HEK293 (cell line): ENCODE measurements at regions not wholly inside any gene's neighbourhood (a gene's known extent, or its start where the extent isn't known, plus 50 kb on each side); places are given as distances from the start of the nearest gene placed in this dataset.

Experiments used
- CTCF ChIA-PET: fragments of 350-600 bp; formaldehyde crosslinking; extraction: SDS; loops from one replicate; lab custom pipeline; 2021; ENCODE audit warnings: antibody characterized with exemption; lab: Yijun Ruan, JAX
- POLR2A ChIA-PET: fragments of 300-600 bp; formaldehyde crosslinking; extraction: SDS; loops from one replicate; lab custom pipeline; 2020; ENCODE audit warnings: antibody characterized with exemption, inconsistent platforms; lab: Yijun Ruan, JAX
- H3K27ac ChIP-seq: fragments of 200-500 bp; sonication (Bioruptor generic); 2 replicates; pipeline ENCODE4 v1.5.1; 2014; ENCODE audit warnings: low read depth, low read length, control low read depth, inconsistent platforms; ENCODE audit errors: extremely low read depth
- H3K36me3 ChIP-seq, 2 experiments: fragments of 200-500 bp in 1 of 2; sonication (Bioruptor generic) in 1 of 2; 1 replicate in 1 of 2; 2 replicates in 1 of 2; pipeline ENCODE4 v1.5.1; 2014 to 2017; ENCODE audit warnings: inconsistent platforms in 2 of 2, low read length in 2 of 2; ENCODE audit not compliant: control insufficient read depth in 2 of 2, insufficient read depth in 1 of 2
- H3K4me1 ChIP-seq: fragments of 200-500 bp; sonication (Bioruptor generic); 2 replicates; pipeline ENCODE4 v1.5.1; 2014; ENCODE audit warnings: mild to moderate bottlenecking, low read length, inconsistent platforms; ENCODE audit not compliant: control insufficient read depth, insufficient read depth
- H3K4me3 ChIP-seq: 2 replicates; pipeline ENCODE4 v1.5.1; 2011; ENCODE audit warnings: low read depth, mild to moderate bottlenecking, control low read depth, low read length, moderate library complexity
- H3K9me3 ChIP-seq: fragments of 200-500 bp; sonication (Bioruptor generic); 2 replicates; pipeline ENCODE4 v1.5.1; 2014; ENCODE audit warnings: low read depth, low read length, inconsistent platforms; ENCODE audit not compliant: control insufficient read depth, insufficient read depth
- BCL11A ChIP-seq: fragments of 450-650 bp; formaldehyde crosslinking; IDR thresholded peaks from 2 replicates; pipeline ENCODE4 v1.5.1; 2016; ENCODE audit warnings: low read depth, missing biosample characterization, missing genetic modification characterization
- FEZF1 ChIP-seq: fragments of 450-650 bp; formaldehyde crosslinking; IDR thresholded peaks from 2 replicates; pipeline ENCODE4 v1.5.1; 2016; ENCODE audit warnings: missing biosample characterization, missing genetic modification characterization
- GLIS1 ChIP-seq: fragments of 450-650 bp; formaldehyde crosslinking; IDR thresholded peaks from 2 replicates; pipeline ENCODE4 v1.5.1; 2016; ENCODE audit warnings: missing biosample characterization, missing genetic modification characterization
- GLIS2 ChIP-seq: fragments of 450-650 bp; formaldehyde crosslinking; IDR thresholded peaks from 2 replicates; pipeline ENCODE4 v1.5.1; 2016; ENCODE audit warnings: missing biosample characterization, missing genetic modification characterization
- SP7 ChIP-seq: fragments of 450-650 bp; formaldehyde crosslinking; IDR thresholded peaks from 2 replicates; pipeline ENCODE4 v1.5.1; 2016; ENCODE audit warnings: missing biosample characterization, missing genetic modification characterization
- ZFHX2 ChIP-seq: fragments of 450-650 bp; formaldehyde crosslinking; conservative IDR thresholded peaks from 2 replicates; pipeline ENCODE4 v1.5.1; 2016; ENCODE audit warnings: missing biosample characterization, missing genetic modification characterization
- ZNF302 ChIP-seq: fragments of 450-650 bp; formaldehyde crosslinking; IDR thresholded peaks from 2 replicates; pipeline ENCODE4 v1.5.1; 2016; ENCODE audit warnings: missing biosample characterization, missing genetic modification characterization, low read depth
- ZNF514 ChIP-seq: fragments of 450-650 bp; formaldehyde crosslinking; IDR thresholded peaks from 2 replicates; pipeline ENCODE4 v1.5.1; 2016; ENCODE audit warnings: missing biosample characterization, missing genetic modification characterization
- ZNF521 ChIP-seq: fragments of 450-650 bp; formaldehyde crosslinking; IDR thresholded peaks from 2 replicates; pipeline ENCODE4 v1.5.1; 2017; ENCODE audit warnings: missing biosample characterization, mild to moderate bottlenecking, missing genetic modification characterization
- ZNF610 ChIP-seq: fragments of 450-650 bp; formaldehyde crosslinking; IDR thresholded peaks from 2 replicates; pipeline ENCODE4 v1.5.1; 2016; ENCODE audit warnings: missing biosample characterization, missing genetic modification characterization, borderline replicate concordance
- ZNF623 ChIP-seq: fragments of 450-650 bp; formaldehyde crosslinking; IDR thresholded peaks from 2 replicates; pipeline ENCODE4 v1.5.1; 2016; ENCODE audit warnings: missing biosample characterization, missing genetic modification characterization
- ZNF660 ChIP-seq: fragments of 450-650 bp; IDR thresholded peaks from 2 replicates; pipeline ENCODE4 v1.5.1; 2018; ENCODE audit warnings: missing biosample characterization, mild to moderate bottlenecking, missing genetic modification characterization
- ZNF664 ChIP-seq: fragments of 450-650 bp; formaldehyde crosslinking; IDR thresholded peaks from 2 replicates; pipeline ENCODE4 v1.5.1; 2016; ENCODE audit warnings: missing biosample characterization, missing genetic modification characterization
- ZNF843 ChIP-seq: fragments of 450-650 bp; formaldehyde crosslinking; IDR thresholded peaks from 2 replicates; pipeline ENCODE4 v1.5.1; 2016; ENCODE audit warnings: missing biosample characterization, missing genetic modification characterization
- ZSCAN16 ChIP-seq: fragments of 450-650 bp; formaldehyde crosslinking; IDR thresholded peaks from 2 replicates; pipeline ENCODE4 v1.5.1; 2016; ENCODE audit warnings: missing biosample characterization, missing genetic modification characterization
- TF ChIP-seq, protein P1 (sequence below): IDR thresholded peaks from 2 replicates; pipeline ENCODE4 v1.6.1; 2011; ENCODE audit warnings: mild to moderate bottlenecking, low read depth, low read length, borderline replicate concordance
- TF ChIP-seq, protein P2 (sequence below): fragments of 450-650 bp; formaldehyde crosslinking; IDR thresholded peaks from 2 replicates; pipeline ENCODE4 v1.5.1; 2016; ENCODE audit warnings: missing biosample characterization, missing genetic modification characterization

DNA sequence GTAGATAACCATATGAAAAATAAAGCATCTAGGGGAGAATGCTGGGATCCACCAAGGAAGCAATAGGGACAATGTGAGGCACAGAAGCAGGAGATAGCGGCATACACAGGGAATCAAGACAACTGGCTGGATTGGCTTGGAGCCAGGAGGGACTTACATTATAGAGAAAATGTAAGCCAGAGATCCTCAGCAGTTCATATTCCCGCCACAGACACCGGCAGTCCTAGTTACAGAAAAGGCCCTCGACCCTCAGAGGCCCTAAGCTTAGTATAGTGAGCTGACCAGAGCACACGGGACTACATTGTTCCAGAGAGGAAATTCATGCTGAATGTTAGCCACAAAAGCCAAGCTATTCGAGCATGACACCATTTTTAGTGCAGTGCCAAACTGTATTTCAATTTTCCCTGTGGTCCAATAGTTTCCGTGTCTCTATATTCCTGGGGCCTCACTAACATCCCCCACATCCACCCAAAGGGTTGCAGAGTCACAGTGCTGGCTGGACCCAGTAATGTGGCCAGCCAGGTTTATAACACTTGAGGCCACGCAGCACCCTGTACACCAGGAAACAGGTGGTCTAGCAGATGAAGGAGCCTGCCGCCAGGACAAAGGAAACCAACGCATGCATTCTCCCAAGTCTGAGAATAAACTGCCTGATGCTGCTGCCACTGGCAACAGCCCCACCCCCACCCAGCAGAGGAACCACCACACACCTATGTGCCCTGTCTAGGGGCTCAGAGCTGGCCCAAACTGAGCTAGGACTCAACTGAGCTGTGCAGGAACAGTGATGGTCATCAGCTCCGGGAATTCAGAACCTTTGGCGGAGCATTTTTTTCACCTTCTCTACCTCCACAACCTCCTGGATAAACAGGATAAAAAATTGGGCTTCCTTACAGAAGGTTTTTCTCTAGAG lies 693.2 kb upstream of the CHD1 start:
- ChIA-PET POLR2A (no interaction called here), CTCF (no interaction called here)
- H3K9me3 ChIP-seq, result no peaks in the 10 kb centered on the region
- H3K4me1 ChIP-seq, result no peaks in the 10 kb centered on the region
- no peaks in the 10 kb centered on the region for H3K36me3 ChIP-seq
- no peak overlapping the region for H3K4me3 ChIP-seq
- TF ChIP-seq ZNF302 (tag by site-specific recombination) (no peak), ZFHX2 (no peak), ZNF514 (tag by site-specific recombination) (no peak)
- no peak overlapping the region for H3K27ac ChIP-seq

DNA sequence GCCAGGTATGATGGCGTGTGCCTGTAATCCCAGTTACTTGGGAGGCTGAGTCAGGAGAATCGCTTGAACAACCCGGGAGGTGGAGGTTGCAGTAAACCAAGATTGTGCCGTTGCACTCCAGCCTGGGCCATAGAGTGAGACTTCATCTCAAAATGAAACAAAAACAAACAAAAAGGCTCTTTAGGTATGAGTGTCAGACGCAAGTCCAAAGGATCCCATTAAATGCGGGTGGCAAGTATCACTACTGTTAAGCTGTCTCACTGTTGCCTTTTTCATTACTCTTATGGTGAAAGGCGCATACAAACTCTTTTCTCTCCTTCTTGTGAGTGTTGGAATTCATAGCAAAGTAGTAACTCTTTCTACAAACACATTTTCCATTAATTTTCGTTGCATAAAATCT lies 688.5 kb upstream of the CHD1 start:
- H3K9me3 ChIP-seq, result no peaks in the 10 kb centered on the region
- ChIA-PET POLR2A (no interaction called here), CTCF (interaction anchor here (0.8 kb wide), 1 partner anchor 133 kb away, joined by 3 read pairs; no protein-coding TSS in a partner anchor)
- H3K4me1 ChIP-seq, result no peaks in the 10 kb centered on the region
- H3K4me3 ChIP-seq, result no peak overlapping the region
- no peak overlapping the region for H3K27ac ChIP-seq
- no peaks in the 10 kb centered on the region for H3K36me3 ChIP-seq
- no peak for TF ChIP-seq BCL11A (tag by site-specific recombination)
- TF ChIP-seq GLIS2 (tag by site-specific recombination), result no peak
- no peak for TF ChIP-seq ZNF623 (tag by site-specific recombination)
- TF ChIP-seq, protein P1, sequence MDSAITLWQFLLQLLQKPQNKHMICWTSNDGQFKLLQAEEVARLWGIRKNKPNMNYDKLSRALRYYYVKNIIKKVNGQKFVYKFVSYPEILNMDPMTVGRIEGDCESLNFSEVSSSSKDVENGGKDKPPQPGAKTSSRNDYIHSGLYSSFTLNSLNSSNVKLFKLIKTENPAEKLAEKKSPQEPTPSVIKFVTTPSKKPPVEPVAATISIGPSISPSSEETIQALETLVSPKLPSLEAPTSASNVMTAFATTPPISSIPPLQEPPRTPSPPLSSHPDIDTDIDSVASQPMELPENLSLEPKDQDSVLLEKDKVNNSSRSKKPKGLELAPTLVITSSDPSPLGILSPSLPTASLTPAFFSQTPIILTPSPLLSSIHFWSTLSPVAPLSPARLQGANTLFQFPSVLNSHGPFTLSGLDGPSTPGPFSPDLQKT, result no peak
- TF ChIP-seq ZNF843, result no peak

DNA sequence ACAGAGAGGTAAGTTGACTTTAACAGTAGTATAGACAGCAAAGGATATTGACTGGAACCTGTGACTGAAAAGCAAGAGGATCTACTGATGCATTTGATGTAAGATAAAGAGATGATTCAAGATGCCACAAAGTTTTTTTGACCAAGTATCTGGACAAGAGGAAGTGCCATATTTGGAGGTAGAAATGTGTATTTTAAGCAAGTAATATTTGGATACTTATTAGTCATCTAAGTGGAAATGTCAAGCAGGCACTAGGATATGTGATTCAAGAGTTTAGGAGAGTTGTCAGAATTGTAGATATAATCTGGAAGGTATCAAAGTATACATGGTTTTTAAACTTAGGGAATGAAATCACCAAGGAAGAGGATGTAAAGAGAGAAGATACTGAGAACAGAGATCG lies 686.1 kb upstream of the CHD1 start:
- Histone ChIP-seq H3K9me3 (no peaks in the 10 kb centered on the region), H3K27ac (no peak overlapping the region), H3K4me1 (no peaks in the 10 kb centered on the region), H3K4me3 (no peak overlapping the region), H3K36me3 (no peaks in the 10 kb centered on the region)
- CTCF ChIA-PET, result no interaction called here
- POLR2A ChIA-PET, result no interaction called here
- no peak for TF ChIP-seq ZNF660 (tag by site-specific recombination)
- no peak for TF ChIP-seq GLIS1
- TF ChIP-seq ZSCAN16, result no peak
- TF ChIP-seq ZNF664 (tag by site-specific recombination), result no peak
- TF ChIP-seq ZNF521 (tag by site-specific recombination), result no peak
- TF ChIP-seq, protein P2, sequence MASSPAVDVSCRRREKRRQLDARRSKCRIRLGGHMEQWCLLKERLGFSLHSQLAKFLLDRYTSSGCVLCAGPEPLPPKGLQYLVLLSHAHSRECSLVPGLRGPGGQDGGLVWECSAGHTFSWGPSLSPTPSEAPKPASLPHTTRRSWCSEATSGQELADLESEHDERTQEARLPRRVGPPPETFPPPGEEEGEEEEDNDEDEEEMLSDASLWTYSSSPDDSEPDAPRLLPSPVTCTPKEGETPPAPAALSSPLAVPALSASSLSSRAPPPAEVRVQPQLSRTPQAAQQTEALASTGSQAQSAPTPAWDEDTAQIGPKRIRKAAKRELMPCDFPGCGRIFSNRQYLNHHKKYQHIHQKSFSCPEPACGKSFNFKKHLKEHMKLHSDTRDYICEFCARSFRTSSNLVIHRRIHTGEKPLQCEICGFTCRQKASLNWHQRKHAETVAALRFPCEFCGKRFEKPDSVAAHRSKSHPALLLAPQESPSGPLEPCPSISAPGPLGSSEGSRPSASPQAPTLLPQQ (tag by site-specific recombination), result no peak
- no peak for TF ChIP-seq ZNF623 (tag by site-specific recombination)

DNA sequence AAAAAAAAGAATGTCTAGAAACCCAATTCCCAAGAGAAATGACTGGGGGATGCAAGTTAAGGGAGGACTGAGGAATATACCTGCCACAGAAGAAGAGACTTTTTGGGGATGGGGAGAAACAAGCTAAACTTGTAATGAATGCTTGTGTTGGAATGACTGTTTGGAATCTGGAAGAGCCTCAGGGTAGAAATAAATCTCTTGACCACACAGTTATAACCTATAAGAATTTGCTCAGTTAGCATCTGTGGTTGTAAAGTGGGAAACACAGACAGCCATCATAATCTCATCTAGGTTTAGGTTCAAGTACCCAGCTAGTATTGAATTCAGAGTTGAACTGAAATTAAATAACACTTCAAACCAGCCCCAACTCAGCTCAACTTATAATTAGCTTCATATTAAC lies 678.3 kb upstream of the CHD1 start:
- Histone ChIP-seq H3K4me3 (no peak overlapping the region), H3K27ac (no peak overlapping the region), H3K4me1 (no peaks in the 10 kb centered on the region), H3K36me3 (no peaks in the 10 kb centered on the region), H3K9me3 (no peaks in the 10 kb centered on the region)
- TF ChIP-seq SP7 (tag by site-specific recombination) (0 out of 2 replicates have a peak, but pooled peaks have one; percentile 17), FEZF1 (tag by site-specific recombination) (peak; percentile 33; the same call in 1 of the 2 replicates), ZNF610 (tag by site-specific recombination) (no peak)
- ChIA-PET POLR2A (no interaction called here), CTCF (no interaction called here)
